GM23338 (cell line): ENCODE measurements at regions not wholly inside any gene's neighbourhood (a gene's known extent, or its start where the extent isn't known, plus 50 kb on each side); places are given as distances from the start of the nearest gene placed in this dataset.

ENCODE experiments used
- ATAC-seq: fragments of 200-7000 bp; cut with Tn5 transposase; 3 replicates; pipeline ENCODE4 v1.9.1; 2020
- DNase-seq: peaks from one replicate; pipeline ENCODE4 v3.0.0-alpha.2; 2015; ENCODE audit warnings: low spot score
- H2AFZ ChIP-seq: fragments of 200-600 bp; sonication (generic); 2 replicates; pipeline ENCODE4 v1.8.0; 2016; ENCODE audit warnings: antibody characterized with exemption, mild to moderate bottlenecking, moderate library complexity
- H3F3A ChIP-seq: fragments of 200-600 bp; sonication (generic); replicated peaks from 2 replicates; pipeline ENCODE4 v1.8.0; 2017; ENCODE audit warnings: antibody characterized with exemption, mixed run types, low read depth
- H3K27ac ChIP-seq: fragments of 200-600 bp; sonication (generic); 2 replicates; pipeline ENCODE4 v1.6.1; 2016; ENCODE audit warnings: low read depth
- H3K27me3 ChIP-seq: fragments of 200-600 bp; sonication (generic); 2 replicates; pipeline ENCODE4 v1.8.0; 2016; ENCODE audit warnings: mild to moderate bottlenecking, mixed run types, moderate library complexity; ENCODE audit not compliant: insufficient read depth
- H3K36me3 ChIP-seq: fragments of 200-600 bp; sonication (generic); 2 replicates; pipeline ENCODE4 v1.8.0; 2016; ENCODE audit warnings: mild to moderate bottlenecking; ENCODE audit not compliant: insufficient read depth
- H3K4me1 ChIP-seq: fragments of 200-600 bp; sonication (generic); 2 replicates; pipeline ENCODE4 v1.8.0; 2016; ENCODE audit warnings: mild to moderate bottlenecking, moderate library complexity; ENCODE audit not compliant: insufficient read depth
- H3K4me2 ChIP-seq: fragments of 200-600 bp; sonication (generic); 2 replicates; pipeline ENCODE4 v1.7.1; 2017; ENCODE audit warnings: mixed run types
- H3K4me3 ChIP-seq: fragments of 200-600 bp; sonication (generic); 2 replicates; pipeline ENCODE4 v1.6.1; 2016; ENCODE audit warnings: mixed run types
- H3K79me2 ChIP-seq: fragments of 200-600 bp; sonication (generic); replicated peaks from 2 replicates; pipeline ENCODE4 v1.8.0; 2017; ENCODE audit warnings: mild to moderate bottlenecking; ENCODE audit not compliant: insufficient read depth
- H3K9me2 ChIP-seq: fragments of 200-600 bp; sonication (generic); 2 replicates; pipeline ENCODE4 v1.8.0; 2017; ENCODE audit not compliant: insufficient read depth
- H4K20me1 ChIP-seq: fragments of 200-600 bp; sonication (generic); replicated peaks from 2 replicates; pipeline ENCODE4 v1.8.0; 2017; ENCODE audit warnings: mild to moderate bottlenecking; ENCODE audit not compliant: insufficient read depth
- H3K27ac Mint-ChIP-seq: 2 replicates; pipeline ENCODE4 v1.8.0; 2020; ENCODE audit warnings: inconsistent platforms, mild to moderate bottlenecking, moderate library complexity, mixed read lengths
- H3K27me3 Mint-ChIP-seq: 3 replicates; pipeline ENCODE4 v1.8.0; 2022; ENCODE audit warnings: low read depth, mild to moderate bottlenecking, moderate library complexity, mixed read lengths, inconsistent platforms; ENCODE audit not compliant: insufficient read depth, poor library complexity
- H3K36me3 Mint-ChIP-seq: 3 replicates; pipeline ENCODE4 v1.8.0; 2021; ENCODE audit warnings: low read depth, mild to moderate bottlenecking, inconsistent platforms, moderate library complexity, mixed read lengths
- H3K4me1 Mint-ChIP-seq: 3 replicates; pipeline ENCODE4 v1.8.0; 2020; ENCODE audit warnings: mild to moderate bottlenecking, inconsistent platforms, mixed read lengths
- H3K4me3 Mint-ChIP-seq: 3 replicates; pipeline ENCODE4 v1.8.0; 2021; ENCODE audit warnings: moderate library complexity, mild to moderate bottlenecking, inconsistent platforms, mixed read lengths
- H3K9me3 Mint-ChIP-seq: 3 replicates; pipeline ENCODE4 v1.8.0; 2020; ENCODE audit warnings: moderate library complexity, mild to moderate bottlenecking, inconsistent platforms, mixed read lengths
- CREB1 ChIP-seq: fragments of 250-450 bp; sonication (Bioruptor Pico); IDR thresholded peaks from 2 replicates; pipeline ENCODE4 v1.5.0; 2020; ENCODE audit warnings: low read depth, mild to moderate bottlenecking, moderate library complexity
- EZH2 ChIP-seq: fragments of 200-600 bp; sonication (generic); IDR thresholded peaks from one replicate; pipeline ENCODE4 v1.8.0; 2017; ENCODE audit warnings: antibody characterized with exemption, mild to moderate bottlenecking, low read depth; ENCODE audit not compliant: unreplicated experiment
- EZH2phosphoT487 ChIP-seq: fragments of 200-600 bp; sonication (generic); IDR thresholded peaks from one replicate; pipeline ENCODE4 v1.8.1; 2018; ENCODE audit warnings: antibody characterized with exemption; ENCODE audit not compliant: unreplicated experiment
- NANOG ChIP-seq: IDR thresholded peaks from 2 replicates; pipeline ENCODE4 v1.6.1; 2016; ENCODE audit warnings: antibody characterized with exemption, borderline replicate concordance
- STAT1 ChIP-seq: IDR thresholded peaks from one replicate; pipeline ENCODE4 v1.6.1; 2016; ENCODE audit warnings: antibody characterized with exemption; ENCODE audit not compliant: unreplicated experiment
- ZNF114 ChIP-seq: fragments of 250-450 bp; sonication (Bioruptor Pico); IDR thresholded peaks from 2 replicates; pipeline ENCODE4 v1.5.0; 2020; ENCODE audit warnings: mild to moderate bottlenecking, moderate library complexity
- TF ChIP-seq, protein P1 (sequence below): fragments of 250-450 bp; sonication (Bioruptor Pico); IDR thresholded peaks from 2 replicates; pipeline ENCODE4 v1.5.0; 2020; ENCODE audit warnings: mild to moderate bottlenecking, moderate library complexity
- TF ChIP-seq, protein P2 (sequence below): IDR thresholded peaks from one replicate; pipeline ENCODE4 v1.6.1; 2018; ENCODE audit warnings: antibody characterized with exemption; ENCODE audit not compliant: unreplicated experiment

GRCh38 chr12:43079476-43079875 lies 472.5 kb downstream of the ADAMTS20 start (continued):
- TF ChIP-seq, protein P1, sequence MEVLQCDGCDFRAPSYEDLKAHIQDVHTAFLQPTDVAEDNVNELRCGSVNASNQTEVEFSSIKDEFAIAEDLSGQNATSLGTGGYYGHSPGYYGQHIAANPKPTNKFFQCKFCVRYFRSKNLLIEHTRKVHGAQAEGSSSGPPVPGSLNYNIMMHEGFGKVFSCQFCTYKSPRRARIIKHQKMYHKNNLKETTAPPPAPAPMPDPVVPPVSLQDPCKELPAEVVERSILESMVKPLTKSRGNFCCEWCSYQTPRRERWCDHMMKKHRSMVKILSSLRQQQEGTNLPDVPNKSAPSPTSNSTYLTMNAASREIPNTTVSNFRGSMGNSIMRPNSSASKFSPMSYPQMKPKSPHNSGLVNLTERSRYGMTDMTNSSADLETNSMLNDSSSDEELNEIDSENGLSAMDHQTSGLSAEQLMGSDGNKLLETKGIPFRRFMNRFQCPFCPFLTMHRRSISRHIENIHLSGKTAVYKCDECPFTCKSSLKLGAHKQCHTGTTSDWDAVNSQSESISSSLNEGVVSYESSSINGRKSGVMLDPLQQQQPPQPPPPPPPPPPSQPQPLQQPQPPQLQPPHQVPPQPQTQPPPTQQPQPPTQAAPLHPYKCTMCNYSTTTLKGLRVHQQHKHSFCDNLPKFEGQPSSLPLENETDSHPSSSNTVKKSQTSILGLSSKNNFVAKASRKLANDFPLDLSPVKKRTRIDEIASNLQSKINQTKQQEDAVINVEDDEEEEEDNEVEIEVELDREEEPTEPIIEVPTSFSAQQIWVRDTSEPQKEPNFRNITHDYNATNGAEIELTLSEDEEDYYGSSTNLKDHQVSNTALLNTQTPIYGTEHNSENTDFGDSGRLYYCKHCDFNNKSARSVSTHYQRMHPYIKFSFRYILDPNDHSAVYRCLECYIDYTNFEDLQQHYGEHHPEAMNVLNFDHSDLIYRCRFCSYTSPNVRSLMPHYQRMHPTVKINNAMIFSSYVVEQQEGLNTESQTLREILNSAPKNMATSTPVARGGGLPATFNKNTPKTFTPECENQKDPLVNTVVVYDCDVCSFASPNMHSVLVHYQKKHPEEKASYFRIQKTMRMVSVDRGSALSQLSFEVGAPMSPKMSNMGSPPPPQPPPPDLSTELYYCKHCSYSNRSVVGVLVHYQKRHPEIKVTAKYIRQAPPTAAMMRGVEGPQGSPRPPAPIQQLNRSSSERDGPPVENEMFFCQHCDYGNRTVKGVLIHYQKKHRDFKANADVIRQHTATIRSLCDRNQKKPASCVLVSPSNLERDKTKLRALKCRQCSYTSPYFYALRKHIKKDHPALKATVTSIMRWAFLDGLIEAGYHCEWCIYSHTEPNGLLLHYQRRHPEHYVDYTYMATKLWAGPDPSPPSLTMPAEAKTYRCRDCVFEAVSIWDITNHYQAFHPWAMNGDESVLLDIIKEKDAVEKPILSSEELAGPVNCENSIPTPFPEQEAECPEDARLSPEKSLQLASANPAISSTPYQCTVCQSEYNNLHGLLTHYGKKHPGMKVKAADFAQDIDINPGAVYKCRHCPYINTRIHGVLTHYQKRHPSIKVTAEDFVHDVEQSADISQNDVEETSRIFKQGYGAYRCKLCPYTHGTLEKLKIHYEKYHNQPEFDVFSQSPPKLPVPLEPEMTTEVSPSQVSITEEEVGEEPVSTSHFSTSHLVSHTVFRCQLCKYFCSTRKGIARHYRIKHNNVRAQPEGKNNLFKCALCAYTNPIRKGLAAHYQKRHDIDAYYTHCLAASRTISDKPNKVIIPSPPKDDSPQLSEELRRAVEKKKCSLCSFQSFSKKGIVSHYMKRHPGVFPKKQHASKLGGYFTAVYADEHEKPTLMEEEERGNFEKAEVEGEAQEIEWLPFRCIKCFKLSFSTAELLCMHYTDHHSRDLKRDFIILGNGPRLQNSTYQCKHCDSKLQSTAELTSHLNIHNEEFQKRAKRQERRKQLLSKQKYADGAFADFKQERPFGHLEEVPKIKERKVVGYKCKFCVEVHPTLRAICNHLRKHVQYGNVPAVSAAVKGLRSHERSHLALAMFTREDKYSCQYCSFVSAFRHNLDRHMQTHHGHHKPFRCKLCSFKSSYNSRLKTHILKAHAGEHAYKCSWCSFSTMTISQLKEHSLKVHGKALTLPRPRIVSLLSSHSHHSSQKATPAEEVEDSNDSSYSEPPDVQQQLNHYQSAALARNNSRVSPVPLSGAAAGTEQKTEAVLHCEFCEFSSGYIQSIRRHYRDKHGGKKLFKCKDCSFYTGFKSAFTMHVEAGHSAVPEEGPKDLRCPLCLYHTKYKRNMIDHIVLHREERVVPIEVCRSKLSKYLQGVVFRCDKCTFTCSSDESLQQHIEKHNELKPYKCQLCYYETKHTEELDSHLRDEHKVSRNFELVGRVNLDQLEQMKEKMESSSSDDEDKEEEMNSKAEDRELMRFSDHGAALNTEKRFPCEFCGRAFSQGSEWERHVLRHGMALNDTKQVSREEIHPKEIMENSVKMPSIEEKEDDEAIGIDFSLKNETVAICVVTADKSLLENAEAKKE (CRISPR knock-in tag) = no peak
- TF ChIP-seq EZH2 = no peak
- TF ChIP-seq, protein P2, sequence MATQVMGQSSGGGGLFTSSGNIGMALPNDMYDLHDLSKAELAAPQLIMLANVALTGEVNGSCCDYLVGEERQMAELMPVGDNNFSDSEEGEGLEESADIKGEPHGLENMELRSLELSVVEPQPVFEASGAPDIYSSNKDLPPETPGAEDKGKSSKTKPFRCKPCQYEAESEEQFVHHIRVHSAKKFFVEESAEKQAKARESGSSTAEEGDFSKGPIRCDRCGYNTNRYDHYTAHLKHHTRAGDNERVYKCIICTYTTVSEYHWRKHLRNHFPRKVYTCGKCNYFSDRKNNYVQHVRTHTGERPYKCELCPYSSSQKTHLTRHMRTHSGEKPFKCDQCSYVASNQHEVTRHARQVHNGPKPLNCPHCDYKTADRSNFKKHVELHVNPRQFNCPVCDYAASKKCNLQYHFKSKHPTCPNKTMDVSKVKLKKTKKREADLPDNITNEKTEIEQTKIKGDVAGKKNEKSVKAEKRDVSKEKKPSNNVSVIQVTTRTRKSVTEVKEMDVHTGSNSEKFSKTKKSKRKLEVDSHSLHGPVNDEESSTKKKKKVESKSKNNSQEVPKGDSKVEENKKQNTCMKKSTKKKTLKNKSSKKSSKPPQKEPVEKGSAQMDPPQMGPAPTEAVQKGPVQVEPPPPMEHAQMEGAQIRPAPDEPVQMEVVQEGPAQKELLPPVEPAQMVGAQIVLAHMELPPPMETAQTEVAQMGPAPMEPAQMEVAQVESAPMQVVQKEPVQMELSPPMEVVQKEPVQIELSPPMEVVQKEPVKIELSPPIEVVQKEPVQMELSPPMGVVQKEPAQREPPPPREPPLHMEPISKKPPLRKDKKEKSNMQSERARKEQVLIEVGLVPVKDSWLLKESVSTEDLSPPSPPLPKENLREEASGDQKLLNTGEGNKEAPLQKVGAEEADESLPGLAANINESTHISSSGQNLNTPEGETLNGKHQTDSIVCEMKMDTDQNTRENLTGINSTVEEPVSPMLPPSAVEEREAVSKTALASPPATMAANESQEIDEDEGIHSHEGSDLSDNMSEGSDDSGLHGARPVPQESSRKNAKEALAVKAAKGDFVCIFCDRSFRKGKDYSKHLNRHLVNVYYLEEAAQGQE = no peak
- TF ChIP-seq STAT1 = no peak
- no peak for TF ChIP-seq EZH2phosphoT487

- H3K36me3 Mint-ChIP-seq = peaks cover 8% of the 10 kb centered on the region; the same call in 2 of the 3 replicates
- TF ChIP-seq STAT1 = no peak
- no peak for TF ChIP-seq ZNF114 (CRISPR knock-in tag)
- TF ChIP-seq CREB1 (CRISPR knock-in tag) = no peak
- TF ChIP-seq EZH2 = no peak
- TF ChIP-seq, protein P2 = no peak
- TF ChIP-seq NANOG = no peak
- no peaks in the 10 kb centered on the region for H3K4me1 ChIP-seq
These were observed 473.0 kb downstream of the ADAMTS20 start for GRCh38 chr12:43078976-43079375.

More at GRCh38 chr12:43078976-43079375, 473.0 kb downstream of the ADAMTS20 start:
- Mint-ChIP-seq H3K4me3 (no peak overlapping the region), H3K27me3 (no peaks in the 10 kb centered on the region), H3K9me3 (peaks cover 11% of the 10 kb centered on the region), H3K4me1 (peaks cover 10% of the 10 kb centered on the region), H3K27ac (peak overlapping the region; percentile 58; the same call in 1 of the 2 replicates)
- no peaks in the 10 kb centered on the region for H3F3A ChIP-seq
- no peak for ATAC-seq
- H3K4me2 ChIP-seq = no peak overlapping the region
- no peaks in the 10 kb centered on the region for H3K36me3 ChIP-seq
- no peak for DNase-seq
- no peaks in the 10 kb centered on the region for H4K20me1 ChIP-seq
- no peak overlapping the region for H3K4me3 ChIP-seq
- H2AFZ ChIP-seq = no peak overlapping the region
- H3K9me2 ChIP-seq = 0 out of 2 replicates have a peak, but pooled peaks cover 3% of the 10 kb centered on the region
- no peaks in the 10 kb centered on the region for H3K27me3 ChIP-seq
- H3K79me2 ChIP-seq = no peaks in the 10 kb centered on the region
- H3K27ac ChIP-seq = no peak overlapping the region
